HG02970 (cell line): ENCODE measurements at regions not wholly inside any gene's neighbourhood (a gene's known extent, or its start where the extent isn't known, plus 50 kb on each side); places are given as distances from the start of the nearest gene placed in this dataset.
"Not testable (repeated sequence)": the region's sequence is repeated elsewhere in the genome, so short reads cannot be mapped to it uniquely, and the experiment has no call there.

Experiments
- ATAC-seq: cut with Tn5 transposase; IDR thresholded peaks from one replicate; pipeline ENCODE4 v1.9.1; 2021; ENCODE audit warnings: mild to moderate bottlenecking, moderate library complexity, moderate number of reproducible peaks; ENCODE audit not compliant: unreplicated experiment, low FRiP score

DNA sequence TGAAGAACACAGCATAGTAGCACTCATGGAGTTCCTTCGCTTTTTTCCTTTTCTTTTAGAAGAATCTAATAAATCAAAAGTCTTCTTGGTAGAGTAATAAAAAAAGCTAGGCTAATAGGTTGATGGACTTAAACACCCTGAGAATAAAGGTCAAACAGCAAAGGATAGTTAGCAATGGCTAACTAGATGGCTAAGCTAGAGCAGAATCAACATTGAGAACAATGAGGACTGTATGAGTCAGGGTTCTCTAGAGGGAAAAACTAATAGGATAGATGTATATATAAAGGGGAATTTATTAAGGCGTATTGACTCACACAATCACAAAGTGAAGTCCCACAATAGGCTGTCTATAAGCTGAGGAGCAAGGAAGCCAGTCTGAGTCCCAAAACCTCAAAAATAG lies 550.9 kb downstream of the GLUD2 start:
- ATAC-seq, result no peak

DNA sequence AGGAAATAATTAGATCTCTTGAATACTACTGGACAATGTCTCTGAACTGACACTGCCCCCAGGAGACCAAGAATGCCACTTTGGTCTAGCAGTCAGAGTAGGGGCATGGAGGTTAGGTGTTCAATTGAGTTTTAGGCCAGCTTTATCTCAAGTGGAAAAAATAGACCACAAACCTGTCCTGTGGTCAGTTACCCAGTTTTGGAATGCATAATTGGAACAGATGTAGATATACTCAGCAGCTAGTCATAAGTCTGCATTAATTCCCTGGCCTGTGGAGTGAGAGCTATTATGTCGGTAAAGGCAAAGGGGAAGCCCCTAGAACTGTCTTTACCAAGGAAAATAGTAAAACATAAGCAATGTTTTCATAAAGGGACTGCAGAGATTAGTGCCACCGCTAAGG lies 587.7 kb downstream of the GLUD2 start:
- no peak for ATAC-seq

DNA sequence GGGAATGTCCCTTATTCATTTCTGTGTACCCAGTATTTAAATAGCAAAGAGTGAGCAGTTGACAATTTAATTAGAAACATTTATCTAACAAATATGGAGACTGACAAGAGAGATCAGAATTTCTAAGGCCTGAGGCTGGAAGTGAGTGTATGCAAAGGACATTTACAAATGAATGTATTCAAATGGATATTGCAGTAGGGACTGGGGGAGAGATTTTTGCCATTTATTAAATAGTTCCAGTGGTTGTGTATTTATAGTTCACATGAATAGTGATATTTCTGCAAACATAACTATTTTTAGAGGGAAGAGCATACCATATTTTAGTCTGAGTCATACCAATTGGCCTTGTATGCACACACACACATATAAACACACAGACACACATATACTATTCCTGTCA lies 592.4 kb downstream of the GLUD2 start:
- no peak for ATAC-seq

DNA sequence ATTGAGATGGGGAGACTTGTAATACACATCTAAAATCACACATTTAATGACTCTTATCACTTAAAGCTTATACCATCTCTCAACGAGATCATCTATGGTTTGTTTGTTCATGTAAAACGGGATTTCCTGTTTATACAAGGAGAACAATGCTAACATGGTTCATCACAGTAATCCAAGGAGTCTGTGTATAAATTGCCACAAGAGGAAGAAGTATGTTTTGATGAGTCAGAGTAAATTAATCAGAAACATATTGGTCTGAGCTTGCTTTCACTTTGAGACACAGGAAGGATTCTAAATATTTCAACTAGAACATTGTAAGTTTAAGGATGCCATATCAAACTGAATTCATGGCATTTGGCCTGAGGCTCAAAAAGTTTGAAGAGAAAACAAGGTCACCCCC lies 594.1 kb downstream of the GLUD2 start:
- no peak for ATAC-seq

DNA sequence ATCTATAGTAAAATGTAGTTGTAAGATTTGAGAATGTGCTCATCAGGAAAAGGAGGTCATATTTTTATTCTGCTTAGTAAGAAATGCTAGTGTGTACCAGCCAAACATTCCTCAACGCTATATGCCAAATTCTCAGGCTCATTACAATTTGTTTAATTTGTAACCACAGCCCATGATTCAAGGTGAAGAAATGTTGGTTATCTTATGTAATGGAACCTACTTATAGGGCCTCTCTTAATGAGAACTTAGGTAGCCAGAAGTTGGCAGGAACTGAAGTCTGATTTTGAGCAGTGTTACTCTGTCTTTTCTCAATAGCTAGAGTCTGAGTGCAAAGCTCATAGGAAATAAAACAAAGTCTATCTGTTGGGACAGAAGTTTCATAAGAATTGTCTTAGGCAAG lies 595.0 kb downstream of the GLUD2 start:
- ATAC-seq, result no peak

DNA sequence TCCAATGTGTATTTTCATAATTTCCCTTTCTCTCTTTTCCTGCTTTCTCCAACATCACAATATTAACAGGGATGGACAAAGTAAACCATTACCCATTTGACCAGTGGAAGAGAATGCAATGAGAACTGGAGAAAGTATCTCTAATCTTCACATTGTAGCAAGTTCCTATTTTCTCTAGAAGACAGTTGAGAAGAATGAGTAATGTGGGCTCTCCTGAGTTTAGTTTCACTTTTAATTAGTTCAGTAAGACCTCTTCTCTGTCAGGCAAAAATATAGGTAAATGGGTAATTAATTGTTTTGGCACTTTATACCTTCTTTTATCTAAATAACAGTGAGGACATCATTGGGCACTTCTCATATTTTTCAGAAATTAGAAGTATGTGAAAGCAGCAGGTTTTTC lies 602.0 kb downstream of the GLUD2 start:
- ATAC-seq, result no peak

DNA sequence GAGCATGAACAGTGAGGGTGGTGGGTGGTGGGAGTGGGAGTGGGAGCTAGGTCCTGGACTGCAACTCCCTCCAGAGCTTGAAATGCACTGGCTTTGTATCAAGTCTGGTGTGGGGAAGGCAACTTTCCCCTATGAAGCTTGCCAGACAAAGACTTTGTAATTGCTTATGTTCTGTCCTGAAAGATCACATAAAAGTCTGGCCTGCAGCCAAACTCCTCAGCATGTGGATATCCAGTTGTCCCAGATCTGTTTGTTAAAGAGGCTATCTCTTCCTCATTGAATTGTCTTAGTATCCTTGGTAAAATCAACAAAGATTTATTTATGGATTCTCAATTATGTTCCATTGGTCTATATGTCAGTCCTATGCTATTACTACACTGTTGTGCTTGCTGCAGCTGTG lies 607.9 kb downstream of the GLUD2 start:
- no peak for ATAC-seq

DNA sequence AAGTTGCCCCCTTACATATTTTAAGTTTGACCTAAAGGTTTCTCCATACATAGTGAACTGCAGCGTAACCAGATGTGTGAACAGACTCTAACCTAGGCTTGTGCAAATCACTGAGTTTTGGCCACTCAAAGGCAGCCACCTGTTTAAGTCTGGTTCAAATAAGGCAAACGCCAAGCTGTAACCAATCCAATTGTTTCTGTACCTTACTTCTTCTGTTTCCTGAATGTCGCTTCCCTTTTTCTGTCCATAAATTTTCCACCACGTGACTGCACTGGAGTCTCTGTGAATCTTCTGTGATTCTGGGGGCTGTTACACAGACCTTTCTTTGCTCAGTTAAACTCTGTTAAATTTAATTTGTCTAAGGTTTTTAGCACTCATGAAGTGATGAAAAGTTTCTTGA lies 618.8 kb downstream of the GLUD2 start:
- ATAC-seq, result no peak

DNA sequence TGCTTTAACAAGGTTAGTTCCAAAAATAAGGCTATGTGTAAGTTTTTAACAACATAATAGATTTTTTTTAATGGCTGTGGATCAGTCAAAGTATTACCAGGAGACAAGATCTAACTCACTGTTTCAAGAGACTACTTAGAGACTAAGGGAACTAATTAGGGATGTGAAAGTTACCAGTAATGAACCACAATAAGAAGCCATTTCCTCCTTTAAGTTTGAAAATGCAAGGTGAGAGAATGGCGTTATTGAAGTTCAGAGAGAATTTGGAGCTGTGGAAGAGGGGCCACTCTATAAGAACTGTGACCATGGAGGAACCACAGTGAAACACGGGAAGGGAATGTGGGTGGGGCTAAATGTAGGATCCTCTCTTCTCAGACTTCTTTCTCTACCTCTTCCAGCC lies 624.2 kb downstream of the GLUD2 start:
- ATAC-seq, result no peak

DNA sequence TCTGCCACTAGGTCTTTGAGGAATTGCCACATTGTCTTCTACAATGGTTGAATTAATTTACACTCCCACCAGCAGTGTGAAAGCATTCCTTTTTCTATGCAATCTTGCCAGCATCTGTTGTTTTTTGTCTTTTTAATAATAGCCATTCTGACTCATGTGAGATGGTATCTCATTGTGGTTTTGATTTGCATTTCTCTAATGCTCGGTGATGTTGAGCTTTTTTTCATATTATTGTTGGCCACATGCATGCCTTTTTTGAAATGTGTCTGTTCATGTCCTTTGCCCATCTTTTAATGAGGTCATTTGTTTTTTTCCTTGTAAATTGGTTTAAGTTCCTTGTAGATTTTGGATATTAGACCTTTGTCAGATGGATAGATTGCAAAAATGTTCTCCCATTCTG lies 661.8 kb downstream of the GLUD2 start:
- ATAC-seq, result not testable (repeated sequence)

DNA sequence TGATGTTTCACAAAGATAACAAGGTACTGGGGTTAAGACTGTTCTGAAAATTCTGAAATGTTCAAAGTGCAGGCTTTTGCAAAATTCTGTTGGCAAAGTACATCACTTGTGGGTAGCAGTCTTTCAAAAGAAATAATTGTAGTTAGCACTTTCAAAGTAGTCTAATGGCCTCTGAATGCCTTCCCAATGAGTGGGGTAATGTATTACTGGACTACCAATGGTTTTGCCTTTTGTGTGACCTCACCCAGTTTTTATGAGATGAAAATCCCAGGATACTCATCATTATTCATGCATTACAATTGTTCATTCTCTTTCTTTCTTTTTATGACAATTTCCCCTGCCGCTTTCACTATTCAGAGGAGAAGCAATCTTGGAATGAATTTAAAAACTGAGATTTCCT lies 686.1 kb downstream of the GLUD2 start:
- no peak for ATAC-seq

DNA sequence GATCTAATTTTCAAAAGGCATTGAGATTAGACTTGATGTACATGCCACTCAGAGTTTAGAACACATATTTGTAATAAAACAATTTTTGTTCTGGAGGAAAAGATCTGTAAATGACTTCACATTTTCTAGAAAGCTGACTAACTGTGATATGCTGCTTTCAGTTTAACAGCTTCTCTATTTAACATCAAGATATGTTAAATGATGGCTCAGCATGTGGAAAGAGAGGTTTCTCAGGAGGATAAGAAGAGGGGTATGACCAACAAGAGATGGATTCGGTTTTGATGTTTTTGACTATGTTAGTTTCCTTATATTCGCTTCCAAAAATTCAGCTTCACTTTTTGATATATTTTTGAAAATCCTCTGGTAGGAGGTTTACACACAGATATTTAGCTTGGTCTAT lies 698.7 kb downstream of the GLUD2 start:
- ATAC-seq, result no peak

DNA sequence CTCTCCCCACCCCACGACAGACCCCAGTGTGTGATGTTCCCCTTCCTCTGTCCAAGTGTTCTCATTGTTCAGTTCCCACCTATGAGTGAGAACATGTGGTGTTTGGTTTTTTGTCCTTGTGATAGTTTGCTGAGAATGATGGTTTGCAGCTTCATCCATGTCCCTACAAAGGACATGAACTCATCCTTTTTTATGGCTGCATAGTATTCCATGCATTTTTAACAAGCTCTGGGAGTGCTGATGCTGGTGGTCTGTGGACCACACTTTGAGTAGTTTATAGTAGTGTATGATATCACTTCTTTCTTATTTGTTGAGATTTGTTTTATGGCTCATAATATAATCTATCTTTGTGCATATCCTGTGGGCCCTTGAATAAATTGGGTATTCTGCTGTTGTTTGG lies 706.2 kb downstream of the GLUD2 start:
- not testable (repeated sequence) for ATAC-seq

DNA sequence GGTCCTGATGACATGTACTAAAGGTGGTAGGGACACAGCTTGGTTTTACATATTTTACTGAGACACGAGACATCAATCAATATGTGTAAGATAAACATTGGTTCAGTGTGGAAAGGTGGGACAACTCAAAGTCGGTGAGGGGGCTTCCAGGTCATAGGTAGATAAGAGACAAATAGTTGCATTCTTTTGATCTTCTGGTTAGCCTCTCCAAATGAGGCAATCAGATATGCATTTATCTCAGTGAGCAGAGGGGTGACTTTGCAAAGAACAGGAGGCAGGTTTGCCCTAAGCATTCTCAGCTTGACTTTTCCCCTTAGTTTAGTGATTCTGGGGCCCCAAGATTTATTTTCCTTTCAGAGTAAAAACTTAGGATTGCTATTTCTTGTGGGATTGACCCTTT lies 706.9 kb downstream of the GLUD2 start:
- no peak for ATAC-seq

DNA sequence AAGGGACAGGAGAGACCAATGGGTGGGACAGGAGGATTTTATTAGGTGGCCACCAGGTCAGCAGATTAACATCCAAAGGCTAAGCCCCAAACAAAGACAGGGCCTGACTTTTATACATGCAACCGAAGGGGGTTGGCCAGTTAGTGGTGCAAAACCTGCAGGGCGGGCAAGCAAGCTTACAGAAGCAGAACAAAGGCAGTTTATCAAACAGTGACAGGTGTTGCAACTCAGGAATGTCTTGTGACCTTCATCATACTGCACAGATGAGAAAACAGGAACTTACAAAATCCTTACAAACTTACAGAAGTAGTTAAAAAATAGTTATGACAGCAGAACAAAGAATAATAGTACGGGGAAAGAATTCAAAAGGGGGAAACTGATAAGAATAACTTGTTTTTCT lies 708.1 kb downstream of the GLUD2 start:
- no peak for ATAC-seq

DNA sequence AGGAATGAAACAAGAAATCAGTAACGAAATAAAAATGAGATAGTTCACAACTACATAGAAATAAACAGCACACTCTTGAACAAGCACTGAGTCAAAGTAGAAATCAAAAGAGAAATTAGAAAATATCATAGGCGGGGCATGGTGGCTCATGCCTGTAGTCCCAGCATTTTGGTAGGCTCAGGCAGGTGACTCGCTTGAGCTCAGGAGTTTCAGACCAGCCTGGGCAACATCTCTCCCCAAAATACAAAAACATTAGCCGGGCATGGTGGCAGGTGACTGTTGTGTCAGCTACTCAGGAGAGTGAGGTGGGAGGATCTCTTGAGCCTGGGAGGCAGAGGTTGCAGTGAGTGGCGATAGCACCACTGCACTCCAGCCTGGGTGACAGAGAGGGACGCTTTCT lies 714.4 kb downstream of the GLUD2 start:
- ATAC-seq, result no peak

DNA sequence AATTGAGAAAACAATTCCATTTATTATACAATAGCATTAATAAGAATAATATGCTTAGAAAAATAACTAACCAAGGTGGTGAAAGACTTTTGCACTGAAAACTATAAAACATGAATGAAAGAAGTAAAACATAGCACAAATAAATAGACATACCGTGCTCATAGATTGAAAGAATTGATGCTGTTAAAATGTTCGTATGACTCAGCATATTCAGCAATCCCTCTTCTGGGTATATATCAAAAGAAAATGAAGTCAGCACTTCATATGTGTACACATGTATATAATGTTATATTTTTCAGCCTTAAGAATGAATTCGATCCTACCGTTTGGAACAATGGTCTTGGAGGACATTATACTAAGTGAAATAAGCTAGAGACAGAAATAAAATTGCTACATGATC lies 716.3 kb downstream of the GLUD2 start:
- ATAC-seq, result no peak

DNA sequence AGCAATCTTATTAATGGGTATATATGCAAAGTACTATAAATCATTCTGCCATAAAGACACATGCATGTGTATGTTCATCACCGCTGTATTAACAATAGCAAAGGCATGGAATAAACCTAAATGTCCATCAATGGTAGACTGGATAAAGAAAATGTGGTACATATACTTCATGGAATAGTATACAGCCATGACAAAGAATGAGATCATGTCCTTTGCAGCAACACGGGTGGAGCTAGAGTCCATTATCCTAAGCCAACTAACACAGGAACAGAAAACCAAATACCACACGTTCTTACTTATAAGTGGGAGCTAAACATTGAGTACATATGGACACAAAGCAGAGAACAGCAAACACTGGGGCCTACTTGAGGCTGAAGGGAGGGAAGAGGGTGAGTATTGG lies 720.8 kb downstream of the GLUD2 start:
- not testable (repeated sequence) for ATAC-seq

DNA sequence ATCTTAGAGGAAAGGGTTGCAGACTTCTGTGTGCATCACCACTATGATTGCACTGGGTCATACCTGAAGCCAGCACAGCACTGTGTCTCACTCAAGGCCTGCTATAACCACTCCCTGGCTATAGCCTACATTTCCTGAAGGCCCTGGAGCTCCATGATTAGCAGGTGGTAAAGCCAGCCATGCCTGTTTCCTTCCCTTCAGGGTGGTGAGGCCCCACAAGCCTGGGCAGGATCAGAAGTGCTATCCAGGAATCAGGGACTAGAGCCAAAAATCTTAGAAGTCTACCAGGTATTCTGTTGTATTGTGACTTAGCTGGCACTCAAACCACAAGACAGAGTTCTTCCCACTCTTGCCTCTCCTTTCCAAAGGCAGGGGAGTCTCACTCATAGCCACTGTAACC lies 734.6 kb downstream of the GLUD2 start:
- no peak for ATAC-seq

DNA sequence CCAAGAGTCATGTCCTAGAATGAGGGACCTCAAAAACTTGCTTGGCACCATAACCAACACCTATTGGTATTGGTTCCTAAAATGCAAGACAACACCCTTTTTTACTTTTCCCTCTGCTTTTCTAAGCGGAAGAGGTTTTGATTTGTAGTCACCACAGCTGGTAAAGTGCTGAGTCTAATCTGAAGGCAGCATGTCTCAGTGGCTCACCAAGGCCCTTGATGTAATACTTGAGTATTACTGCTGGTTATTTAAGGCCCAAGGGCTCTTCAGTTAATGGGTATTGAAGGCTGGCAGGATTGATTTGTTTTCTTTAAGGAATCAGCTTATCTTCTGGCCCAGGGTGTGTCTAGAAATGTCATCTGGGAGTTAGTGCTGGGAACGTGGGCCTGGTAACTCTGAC lies 735.1 kb downstream of the GLUD2 start:
- no peak for ATAC-seq

DNA sequence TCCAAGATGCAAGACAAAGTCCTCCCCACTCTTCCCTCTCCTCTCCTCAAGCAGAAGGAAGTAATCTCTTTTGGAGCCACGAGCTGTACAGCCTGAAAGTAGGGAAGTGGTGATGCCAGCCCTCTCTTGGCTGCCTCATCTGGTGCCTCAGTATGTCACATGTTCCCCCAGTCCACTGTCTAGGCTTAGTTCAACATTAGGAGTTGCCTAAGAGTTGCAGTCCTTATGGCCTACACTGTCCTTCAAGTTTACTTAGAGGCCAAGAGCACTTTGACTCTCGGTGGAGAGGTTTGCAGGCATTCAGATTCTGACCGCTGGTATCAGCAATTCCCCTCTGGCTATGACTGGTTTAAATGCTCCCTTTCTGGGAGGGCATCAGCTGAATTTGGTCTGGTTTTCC lies 735.6 kb downstream of the GLUD2 start:
- no peak for ATAC-seq

DNA sequence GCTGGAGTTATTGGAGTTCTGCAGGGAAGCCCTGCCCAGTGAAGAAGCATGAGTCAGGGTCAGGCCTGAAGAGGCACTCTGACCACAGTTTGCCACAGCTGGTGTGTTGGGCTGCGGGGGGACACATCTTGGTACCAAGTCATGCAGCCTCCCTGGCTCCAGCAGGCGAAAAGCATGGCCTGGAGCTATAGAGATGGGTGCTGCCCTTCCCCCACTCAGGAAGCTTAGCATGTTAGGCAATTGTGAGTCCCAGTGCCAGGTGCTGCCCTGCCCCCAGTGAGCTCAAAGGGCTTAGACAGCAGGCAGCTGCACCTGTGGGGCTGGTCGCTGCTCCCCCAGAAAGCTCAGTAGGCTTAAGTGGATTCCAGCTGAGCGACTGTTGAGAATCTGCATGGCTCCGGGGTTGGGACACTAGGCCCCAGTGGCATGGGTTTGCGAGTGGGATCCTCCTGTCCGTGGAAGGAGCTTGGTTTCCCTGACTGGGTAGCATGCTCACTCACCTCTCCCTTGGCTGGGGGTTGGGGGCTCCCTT lies 755.5 kb downstream of the GLUD2 start:
- no peak for ATAC-seq

DNA sequence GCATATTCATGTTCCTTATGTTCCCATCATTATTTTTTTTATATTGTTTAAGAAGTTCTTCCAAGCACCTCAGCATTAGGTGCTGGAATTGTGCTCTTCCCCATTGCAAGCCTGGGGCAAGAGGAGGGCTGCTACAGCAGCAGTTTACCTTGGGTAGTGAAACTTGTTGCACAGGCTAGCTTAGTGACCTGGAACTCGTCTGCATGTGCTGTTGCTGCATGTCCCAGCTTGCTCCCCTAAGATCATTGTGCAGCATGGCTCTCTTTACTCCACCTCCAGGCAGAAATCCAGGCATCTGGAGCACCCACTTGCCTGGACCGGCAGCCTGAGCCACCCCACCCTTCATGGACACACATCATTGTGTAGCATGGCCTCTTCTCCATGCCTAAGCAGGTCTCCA lies 776.0 kb downstream of the GLUD2 start:
- no peak for ATAC-seq
